ENCODE measurements at regions not wholly inside any gene's neighbourhood (a gene's known extent, or its start where the extent isn't known, plus 50 kb on each side); places are given as distances from the start of the nearest gene placed in this dataset.

DNA sequence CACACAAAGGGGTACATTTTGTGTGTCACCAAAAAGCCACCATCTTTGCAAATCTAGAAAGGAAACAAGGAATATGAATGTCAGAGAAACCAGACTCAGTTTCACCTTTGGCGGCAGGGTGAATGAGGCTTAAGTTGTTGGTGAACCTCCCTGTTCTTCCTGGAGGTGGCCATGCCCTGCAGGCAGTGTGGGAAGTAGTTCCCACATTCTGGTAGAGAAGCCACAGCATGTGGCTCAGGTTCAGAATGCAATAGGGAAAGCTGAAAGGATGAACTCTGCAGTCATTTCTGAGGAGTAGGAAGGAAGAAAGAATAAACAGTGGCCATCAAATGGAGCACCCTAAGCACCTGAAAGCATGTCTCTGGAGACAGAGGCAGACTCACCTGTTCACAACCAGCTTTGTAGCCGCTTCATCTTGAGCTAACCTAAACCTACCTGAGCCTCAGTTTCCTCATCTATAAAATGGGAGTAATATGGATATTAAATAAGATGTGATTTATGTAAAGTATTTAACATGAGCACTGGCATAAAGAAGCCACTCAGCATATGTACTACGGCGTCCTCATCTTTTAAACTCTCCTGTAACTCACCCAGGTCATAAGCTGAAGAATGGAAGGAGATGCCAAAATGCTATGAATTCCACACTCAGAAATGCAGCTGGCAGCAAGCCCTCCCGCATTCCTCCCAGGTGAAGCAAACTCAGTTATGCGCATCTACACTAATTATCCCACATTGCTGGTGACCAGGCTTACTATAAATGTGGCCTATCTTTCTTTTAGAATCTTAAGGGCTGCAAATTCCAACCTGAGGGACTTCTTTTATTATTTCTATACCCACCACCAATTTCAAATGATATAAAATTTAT, 86.0 kb downstream of the ZNF608 start:
- Mint-ChIP-seq H3K36me3 (ENCODE audit: low read depth) (no peaks in the 10 kb centered on the region), H3K27ac (no peak overlapping the region), H3K9me3 (ENCODE audit: insufficient read depth) (no peaks in the 10 kb centered on the region), H3K27me3 (ENCODE audit: low read depth) (peaks cover 23% of the 10 kb centered on the region), H3K4me1 (ENCODE audit: low read depth) (no peaks in the 10 kb centered on the region), H3K4me3 (no peak overlapping the region)
- no peak for ATAC-seq
- no peak for DNase-seq
- CTCF ChIA-PET, result no interaction called here
- POLR2A ChIA-PET, result no interaction called here

DNA sequence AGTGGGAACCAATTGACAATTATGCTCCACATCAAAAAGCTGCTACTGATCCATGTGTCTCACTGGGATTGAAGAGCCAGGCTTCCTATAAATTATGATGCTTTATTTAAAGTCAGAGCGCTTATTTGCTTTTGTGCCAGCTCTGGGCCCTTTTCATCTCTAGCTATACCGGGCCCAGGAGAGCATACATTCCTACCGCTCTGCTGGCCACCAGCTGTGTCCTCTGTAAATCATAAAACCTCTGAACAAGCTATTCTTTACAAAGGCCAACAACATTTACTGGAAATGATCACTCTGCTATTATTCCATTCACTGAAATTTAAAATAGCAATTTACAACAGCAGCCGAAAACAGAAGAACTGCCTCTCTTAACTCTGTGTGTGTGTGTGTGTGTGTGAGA, 86.6 kb downstream of the ZNF608 start:
- H3K27me3 Mint-ChIP-seq (ENCODE audit: low read depth), result peaks cover 23% of the 10 kb centered on the region
- no peak overlapping the region for H3K4me3 Mint-ChIP-seq
- no peak for DNase-seq
- no peak overlapping the region for H3K27ac Mint-ChIP-seq
- ChIA-PET CTCF (no interaction called here), POLR2A (no interaction called here)
- ATAC-seq, result no peak
- no peaks in the 10 kb centered on the region for H3K36me3 Mint-ChIP-seq (ENCODE audit: low read depth)
- H3K9me3 Mint-ChIP-seq (ENCODE audit: insufficient read depth), result no peaks in the 10 kb centered on the region
- H3K4me1 Mint-ChIP-seq (ENCODE audit: low read depth), result no peaks in the 10 kb centered on the region

DNA sequence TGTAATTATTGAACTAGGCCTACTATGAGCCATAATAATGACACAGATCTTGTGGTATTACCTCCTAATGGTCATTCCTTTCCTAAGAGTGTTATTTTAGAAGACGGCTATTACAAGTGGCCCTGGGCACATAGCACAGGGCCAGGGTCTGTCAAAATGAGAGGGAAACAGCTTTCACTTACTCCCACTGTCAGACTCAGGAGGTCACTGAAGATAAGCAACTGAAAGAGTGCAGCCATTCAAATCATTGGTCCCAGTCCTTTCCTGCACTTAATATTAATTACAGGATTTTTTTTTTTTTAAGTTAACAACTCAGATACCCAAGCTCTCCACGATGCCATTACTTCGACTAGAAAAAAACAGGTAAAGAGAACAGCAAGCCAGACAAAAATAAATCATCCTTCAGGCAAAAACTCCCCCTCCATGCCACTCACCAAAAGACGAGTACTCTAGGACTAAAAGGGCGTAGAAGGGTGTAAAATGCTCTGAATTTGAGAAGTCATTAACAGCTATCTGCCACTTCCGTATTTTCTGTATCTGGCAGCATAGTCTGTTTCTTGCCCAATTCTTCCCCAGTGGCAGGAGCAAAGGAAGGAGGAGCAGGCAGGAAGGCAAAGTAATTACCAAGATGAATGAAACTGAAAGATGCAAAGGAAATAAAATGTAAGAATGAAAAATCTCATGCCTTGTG, 87.4 kb downstream of the ZNF608 start:
- CTCF ChIA-PET, result no interaction called here
- no peak overlapping the region for H3K27ac Mint-ChIP-seq
- H3K4me1 Mint-ChIP-seq (ENCODE audit: low read depth), result no peaks in the 10 kb centered on the region
- no peak overlapping the region for H3K4me3 Mint-ChIP-seq
- POLR2A ChIA-PET, result no interaction called here
- DNase-seq (no peak), ATAC-seq (no peak)
- H3K27me3 Mint-ChIP-seq (ENCODE audit: low read depth), result peaks cover 23% of the 10 kb centered on the region
- no peaks in the 10 kb centered on the region for H3K9me3 Mint-ChIP-seq (ENCODE audit: insufficient read depth)
- no peaks in the 10 kb centered on the region for H3K36me3 Mint-ChIP-seq (ENCODE audit: low read depth)

DNA sequence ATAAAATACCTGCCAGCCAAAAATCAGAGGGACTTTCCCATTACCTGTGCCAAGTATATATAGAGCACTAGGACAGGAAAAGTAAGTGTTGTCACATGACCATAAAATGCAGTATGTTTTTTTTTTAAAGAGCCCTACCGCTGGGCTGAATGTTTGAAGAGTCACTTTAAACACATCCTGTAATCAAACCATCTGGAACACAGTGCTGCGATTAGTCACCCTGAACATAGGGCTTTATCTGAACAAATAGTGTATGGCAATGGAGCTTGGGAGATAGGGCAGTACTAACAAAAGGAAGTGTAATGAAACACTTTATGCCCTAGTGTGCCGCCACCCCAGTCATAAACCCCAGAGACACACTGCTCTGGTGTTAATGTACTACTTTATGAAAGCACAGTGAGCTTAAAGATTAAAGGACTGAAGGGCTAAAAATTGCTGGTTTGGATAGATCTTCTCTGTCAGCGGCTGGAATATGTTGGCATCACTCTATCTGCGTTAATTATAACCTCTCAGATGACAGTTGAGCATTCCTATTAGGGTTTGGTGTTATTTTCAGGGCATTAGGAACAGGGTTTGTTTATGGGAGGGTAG, 90.4 kb downstream of the ZNF608 start:
- Mint-ChIP-seq H3K36me3 (ENCODE audit: low read depth) (no peaks in the 10 kb centered on the region), H3K27me3 (ENCODE audit: low read depth) (peaks cover 14% of the 10 kb centered on the region), H3K9me3 (ENCODE audit: insufficient read depth) (no peaks in the 10 kb centered on the region), H3K4me1 (ENCODE audit: low read depth) (peaks cover 11% of the 10 kb centered on the region), H3K27ac (no peak overlapping the region), H3K4me3 (no peak overlapping the region)
- ATAC-seq (no peak), DNase-seq (no peak)
- ChIA-PET CTCF (no interaction called here), POLR2A (no interaction called here)

GRCh38 chr5:124655251-124655917, 91.1 kb downstream of the ZNF608 start:
- Mint-ChIP-seq H3K27ac (no peak overlapping the region), H3K4me3 (no peak overlapping the region), H3K27me3 (ENCODE audit: low read depth) (peaks cover 18% of the 10 kb centered on the region), H3K4me1 (ENCODE audit: low read depth) (peaks cover 17% of the 10 kb centered on the region), H3K36me3 (ENCODE audit: low read depth) (no peaks in the 10 kb centered on the region), H3K9me3 (ENCODE audit: insufficient read depth) (no peaks in the 10 kb centered on the region)
- ATAC-seq (no peak), DNase-seq (no peak)
- ChIA-PET CTCF (no interaction called here), POLR2A (no interaction called here)

DNA sequence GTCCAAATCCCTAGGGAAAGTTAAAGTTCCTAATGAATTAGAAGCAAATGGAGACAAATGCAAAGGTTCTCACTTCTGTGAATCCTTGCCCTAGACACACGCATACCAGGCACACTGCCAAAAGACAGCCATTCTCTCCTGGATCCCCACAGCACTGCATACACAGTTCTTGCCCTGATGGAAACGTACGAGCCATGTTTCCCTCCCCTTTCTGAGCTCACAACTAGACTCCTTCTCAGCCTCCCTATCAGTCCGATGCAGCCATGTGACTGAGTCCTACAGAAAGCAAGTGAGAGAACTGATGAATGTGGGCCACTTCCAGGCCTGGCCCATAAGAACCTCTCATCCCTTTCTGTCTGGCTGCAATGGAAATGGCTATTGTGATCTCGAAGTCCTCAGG, 92.0 kb downstream of the ZNF608 start:
- Mint-ChIP-seq H3K4me3 (no peak overlapping the region), H3K36me3 (ENCODE audit: low read depth) (peaks cover 2% of the 10 kb centered on the region), H3K9me3 (ENCODE audit: insufficient read depth) (no peaks in the 10 kb centered on the region), H3K27ac (no peak overlapping the region), H3K27me3 (ENCODE audit: low read depth) (peaks cover 17% of the 10 kb centered on the region), H3K4me1 (ENCODE audit: low read depth) (peaks cover 25% of the 10 kb centered on the region)
- no peak for DNase-seq
- CTCF ChIA-PET, result no interaction called here
- POLR2A ChIA-PET, result no interaction called here
- no peak for ATAC-seq

GRCh38 chr5:124653666-124654065, 92.8 kb downstream of the ZNF608 start:
- Mint-ChIP-seq H3K36me3 (ENCODE audit: low read depth) (peaks cover 2% of the 10 kb centered on the region), H3K9me3 (ENCODE audit: insufficient read depth) (no peaks in the 10 kb centered on the region), H3K4me1 (ENCODE audit: low read depth) (peaks cover 33% of the 10 kb centered on the region), H3K4me3 (no peak overlapping the region), H3K27me3 (ENCODE audit: low read depth) (peaks cover 17% of the 10 kb centered on the region), H3K27ac (no peak overlapping the region)
- CTCF ChIA-PET, result no interaction called here
- POLR2A ChIA-PET, result no interaction called here
- ATAC-seq (no peak), DNase-seq (no peak)

GRCh38 chr5:124652892-124653441, 93.5 kb downstream of the ZNF608 start:
- ChIA-PET CTCF (no interaction called here), POLR2A (no interaction called here)
- ATAC-seq (no peak), DNase-seq (no peak)
- Mint-ChIP-seq H3K27me3 (ENCODE audit: low read depth) (peaks cover 16% of the 10 kb centered on the region), H3K36me3 (ENCODE audit: low read depth) (peaks cover 2% of the 10 kb centered on the region), H3K9me3 (ENCODE audit: insufficient read depth) (no peaks in the 10 kb centered on the region), H3K4me1 (ENCODE audit: low read depth) (peaks cover 37% of the 10 kb centered on the region), H3K4me3 (no peak overlapping the region), H3K27ac (no peak overlapping the region)

DNA sequence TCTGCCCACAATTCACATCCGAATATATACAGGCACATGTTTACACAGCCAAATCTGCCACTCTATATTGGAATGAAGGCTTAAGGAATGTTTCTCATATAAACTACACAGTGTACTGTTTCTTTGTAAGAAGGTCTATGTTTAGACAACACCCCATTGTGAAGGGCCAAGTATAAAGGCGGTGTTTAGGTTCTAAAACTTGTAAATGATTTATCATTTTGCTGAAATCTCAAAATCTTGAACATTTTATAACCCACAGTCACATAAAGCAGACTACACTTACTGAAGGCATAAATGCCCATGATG, 94.0 kb downstream of the ZNF608 start:
- ChIA-PET POLR2A (no interaction called here), CTCF (no interaction called here)
- DNase-seq (no peak), ATAC-seq (no peak)
- Mint-ChIP-seq H3K9me3 (ENCODE audit: insufficient read depth) (no peaks in the 10 kb centered on the region), H3K27ac (no peak overlapping the region), H3K4me3 (no peak overlapping the region), H3K36me3 (ENCODE audit: low read depth) (peaks cover 3% of the 10 kb centered on the region), H3K4me1 (ENCODE audit: low read depth) (peaks cover 37% of the 10 kb centered on the region), H3K27me3 (ENCODE audit: low read depth) (peaks cover 17% of the 10 kb centered on the region)

- ATAC-seq, result peak; percentile 63
- peak overlapping the region; percentile 44 for H3K4me3 Mint-ChIP-seq
- POLR2A ChIA-PET, result no interaction called here
These were observed 94.6 kb downstream of the ZNF608 start for GRCh38 chr5:124651663-124652513.

DNA sequence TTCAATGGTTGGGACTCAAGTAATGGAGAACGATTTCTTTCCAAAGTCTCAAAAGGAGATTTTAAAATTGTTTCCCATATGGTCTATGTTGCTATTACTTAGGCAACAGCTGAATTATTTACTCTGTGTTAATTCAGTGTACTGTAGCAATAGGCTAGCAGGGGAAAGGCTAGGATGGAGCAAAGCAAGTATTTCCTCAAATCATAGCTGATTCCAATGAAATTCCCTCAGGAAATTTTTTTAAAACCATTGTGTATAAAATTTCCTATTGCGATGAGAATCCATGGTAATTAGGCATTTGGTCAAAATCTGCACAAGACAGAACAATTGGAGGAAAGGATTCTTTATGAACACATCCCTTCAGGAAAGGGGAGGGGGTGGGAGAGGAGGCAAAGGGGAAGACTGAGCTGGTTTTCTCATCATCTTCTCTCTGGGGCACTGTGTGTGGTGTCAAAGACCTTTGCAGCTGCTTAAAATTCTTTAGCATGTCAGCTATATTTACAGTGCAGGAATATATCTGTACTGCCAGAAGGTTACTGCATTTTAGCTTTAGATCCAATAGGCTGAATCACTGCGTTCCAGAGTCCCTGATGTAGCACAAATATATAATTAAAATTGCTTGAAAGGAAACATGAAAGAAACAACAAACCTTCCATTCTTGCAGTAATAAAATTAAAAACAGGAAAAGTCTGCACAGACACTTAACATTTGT, 95.3 kb downstream of the ZNF608 start:
- Mint-ChIP-seq H3K27me3 (ENCODE audit: low read depth) (peaks cover 25% of the 10 kb centered on the region), H3K4me3 (peak overlapping the region; percentile 44), H3K27ac (no peak overlapping the region), H3K9me3 (ENCODE audit: insufficient read depth) (no peaks in the 10 kb centered on the region), H3K4me1 (ENCODE audit: low read depth) (peaks cover 48% of the 10 kb centered on the region), H3K36me3 (ENCODE audit: low read depth) (peaks cover 3% of the 10 kb centered on the region)
- CTCF ChIA-PET, result no interaction called here
- POLR2A ChIA-PET, result no interaction called here
- ATAC-seq, result no peak
- no peak for DNase-seq

More at GRCh38 chr5:124651663-124652513, 94.6 kb downstream of the ZNF608 start:
- Mint-ChIP-seq H3K9me3 (ENCODE audit: insufficient read depth) (no peaks in the 10 kb centered on the region), H3K27me3 (ENCODE audit: low read depth) (peaks cover 21% of the 10 kb centered on the region), H3K4me1 (ENCODE audit: low read depth) (peaks cover 42% of the 10 kb centered on the region), H3K27ac (no peak overlapping the region), H3K36me3 (ENCODE audit: low read depth) (peaks cover 3% of the 10 kb centered on the region)
- peak; percentile 41 for DNase-seq
- CTCF ChIA-PET, result no interaction called here

All from activated CD8-positive, alpha-beta T cell treated with anti-CD3 and anti-CD28 coated beads, Interleukin-2, amount 10 ng/mL, durations not matched to agents 7 days and 5 days (primary cell).